Neural progenitor cell (in vitro differentiated cells): ENCODE measurements at regions not wholly inside any gene's neighbourhood (a gene's known extent, or its start where the extent isn't known, plus 50 kb on each side); places are given as distances from the start of the nearest gene placed in this dataset.

ENCODE experiments used
- EZH2 ChIP-seq: fragments of 200-600 bp; sonication (generic); IDR thresholded peaks from 2 replicates; pipeline ENCODE4 v1.6.1; 2017; ENCODE audit warnings: antibody characterized with exemption, mild to moderate bottlenecking, moderate library complexity
- EZH2phosphoT487 ChIP-seq: fragments of 200-600 bp; sonication (generic); IDR thresholded peaks from 2 replicates; pipeline ENCODE4 v1.6.1; 2017; ENCODE audit warnings: antibody characterized with exemption
- TF ChIP-seq, protein P1 (sequence below): fragments of 200-600 bp; sonication (generic); IDR thresholded peaks from 2 replicates; pipeline ENCODE4 v1.5.1; 2017; ENCODE audit warnings: antibody characterized with exemption, mild to moderate bottlenecking

DNA sequence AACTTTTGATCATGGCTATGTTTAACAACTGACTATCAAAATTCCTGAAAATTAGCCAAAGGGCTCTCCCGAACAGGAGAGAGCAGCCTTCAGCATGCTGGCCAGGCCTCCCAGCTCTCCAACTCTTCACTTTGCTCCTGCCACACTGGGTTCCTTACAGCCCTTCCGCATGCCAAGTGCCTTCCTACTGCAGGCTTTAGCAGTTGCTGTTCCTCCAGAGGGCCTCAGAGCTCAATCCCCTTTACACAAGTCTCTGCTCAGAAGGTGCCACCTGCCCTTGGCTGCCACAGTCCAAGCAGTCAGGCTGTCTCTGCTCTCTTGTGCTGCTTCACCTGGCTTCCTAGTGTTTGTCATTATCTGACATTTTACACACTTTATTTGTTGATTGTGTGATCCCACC, 553.1 kb upstream of the PPP2R3A start:
- TF ChIP-seq, protein P1, sequence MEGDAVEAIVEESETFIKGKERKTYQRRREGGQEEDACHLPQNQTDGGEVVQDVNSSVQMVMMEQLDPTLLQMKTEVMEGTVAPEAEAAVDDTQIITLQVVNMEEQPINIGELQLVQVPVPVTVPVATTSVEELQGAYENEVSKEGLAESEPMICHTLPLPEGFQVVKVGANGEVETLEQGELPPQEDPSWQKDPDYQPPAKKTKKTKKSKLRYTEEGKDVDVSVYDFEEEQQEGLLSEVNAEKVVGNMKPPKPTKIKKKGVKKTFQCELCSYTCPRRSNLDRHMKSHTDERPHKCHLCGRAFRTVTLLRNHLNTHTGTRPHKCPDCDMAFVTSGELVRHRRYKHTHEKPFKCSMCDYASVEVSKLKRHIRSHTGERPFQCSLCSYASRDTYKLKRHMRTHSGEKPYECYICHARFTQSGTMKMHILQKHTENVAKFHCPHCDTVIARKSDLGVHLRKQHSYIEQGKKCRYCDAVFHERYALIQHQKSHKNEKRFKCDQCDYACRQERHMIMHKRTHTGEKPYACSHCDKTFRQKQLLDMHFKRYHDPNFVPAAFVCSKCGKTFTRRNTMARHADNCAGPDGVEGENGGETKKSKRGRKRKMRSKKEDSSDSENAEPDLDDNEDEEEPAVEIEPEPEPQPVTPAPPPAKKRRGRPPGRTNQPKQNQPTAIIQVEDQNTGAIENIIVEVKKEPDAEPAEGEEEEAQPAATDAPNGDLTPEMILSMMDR = no peak
- TF ChIP-seq EZH2 (no peak), EZH2phosphoT487 (no peak)
